GM12878 (cell line): ENCODE measurements at regions not wholly inside any gene's neighbourhood (a gene's known extent, or its start where the extent isn't known, plus 50 kb on each side); places are given as distances from the start of the nearest gene placed in this dataset.

Source experiments
- ATAC-seq: fragments of 200-7000 bp; cut with Tn5 transposase; 3 replicates; pipeline ENCODE4 v1.9.1; 2020; ENCODE audit warnings: mild to moderate bottlenecking, moderate library complexity
- BruUV-seq: library from RNA; stranded (reverse); fragments of 400-500 nt; replicated peaks from 2 replicates; lab custom pipeline; 2021; lab: Mats Ljungman, UMichigan
- CTCF ChIA-PET: fragments of 300-600 bp; sonication (Branson Sonifier 250); formaldehyde crosslinking; extraction: SDS; loops from one replicate; lab custom pipeline; 2021; ENCODE audit warnings: inconsistent platforms; lab: Yijun Ruan, JAX
- POLR2A ChIA-PET: fragments of 350-600 bp; formaldehyde crosslinking; extraction: SDS; loops from one replicate; lab custom pipeline; 2021; ENCODE audit warnings: inconsistent platforms; lab: Charles Lee
- RAD21 ChIA-PET: fragments of 300-600 bp; sonication (Branson Sonifier 250); formaldehyde crosslinking; loops from one replicate; lab custom pipeline; 2023; ENCODE audit warnings: antibody characterized with exemption; ENCODE audit not compliant: unreplicated experiment; lab: Charles Lee
- SMC1A ChIA-PET: fragments of 300-600 bp; sonication (Branson Sonifier 250); formaldehyde crosslinking; loops from one replicate; lab custom pipeline; 2023; ENCODE audit not compliant: unreplicated experiment, uncharacterized antibody; lab: Charles Lee
- DNase-seq: peaks from one replicate; pipeline ENCODE4 v3.0.0-alpha.2; 2011; ENCODE audit warnings: low read depth, low spot score
- FAIRE-seq: peaks from 3 replicates; lab custom pipeline; 2011; peaks lifted over from hg19 to GRCh38; lab: Jason Lieb, UNC
- H2AFZ ChIP-seq: 2 replicates; pipeline ENCODE4 v1.6.0; 2011; ENCODE audit warnings: low read depth, low read length, control low read depth; ENCODE audit not compliant: control insufficient read depth
- H3K27ac ChIP-seq: 2 replicates; pipeline ENCODE4 v1.5.1; 2011; ENCODE audit warnings: control low read depth; ENCODE audit not compliant: control insufficient read depth, insufficient read depth
- H3K27me3 ChIP-seq, 2 experiments: replicated peaks in 1 of 2; 2 replicates each; pipeline versions ENCODE4 v1.6.0 to v1.6.1; 2011; ENCODE audit warnings: low read length in 1 of 2; ENCODE audit not compliant: control insufficient read depth in 2 of 2, insufficient read depth in 2 of 2
- H3K36me3 ChIP-seq, 2 experiments: 2 replicates each; pipeline ENCODE4 v1.5.1; 2011; ENCODE audit warnings: low read length in 1 of 2; ENCODE audit not compliant: control insufficient read depth in 2 of 2, insufficient read depth in 2 of 2
- H3K4me1 ChIP-seq: 2 replicates; pipeline ENCODE4 v1.6.1; 2011; ENCODE audit warnings: mild to moderate bottlenecking, low read length, moderate library complexity, mixed read lengths; ENCODE audit not compliant: control insufficient read depth, insufficient read depth
- H3K4me2 ChIP-seq: 2 replicates; pipeline ENCODE4 v1.6.0; 2011; ENCODE audit warnings: control low read depth; ENCODE audit not compliant: control insufficient read depth, insufficient read depth
- H3K4me3 ChIP-seq: fragments of 200-600 bp; sonication (generic); 2 replicates; pipeline ENCODE4 v1.5.1; 2016
- H3K79me2 ChIP-seq: 2 replicates; pipeline ENCODE4 v1.6.0; 2011; ENCODE audit warnings: low read length; ENCODE audit not compliant: control insufficient read depth, insufficient read depth
- H3K9ac ChIP-seq: 2 replicates; pipeline ENCODE4 v1.8.0; 2011; ENCODE audit warnings: low read length, control low read depth, mixed read lengths; ENCODE audit not compliant: control insufficient read depth, insufficient read depth
- H3K9me3 ChIP-seq: replicated peaks from 3 replicates; pipeline ENCODE4 v1.5.1; 2011; ENCODE audit warnings: mild to moderate bottlenecking, low read length; ENCODE audit not compliant: control insufficient read depth, insufficient read depth
- H4K20me1 ChIP-seq: 2 replicates; pipeline ENCODE4 v1.6.0; 2011; ENCODE audit not compliant: control insufficient read depth, insufficient read depth
- BMI1 ChIP-seq: fragments of 450-650 bp; IDR thresholded peaks from 2 replicates; pipeline ENCODE4 v1.6.1; 2016; ENCODE audit warnings: mild to moderate bottlenecking, moderate library complexity, borderline replicate concordance
- MYC ChIP-seq: IDR thresholded peaks from 2 replicates; pipeline ENCODE4 v1.6.1; 2011; ENCODE audit warnings: mild to moderate bottlenecking, low read length, moderate library complexity, inconsistent platforms; ENCODE audit not compliant: insufficient read depth, insufficient replicate concordance, insufficient read length, severe bottlenecking
- NFYB ChIP-seq: IDR thresholded peaks from 2 replicates; pipeline ENCODE4 v1.6.1; 2011; ENCODE audit warnings: low read depth, mild to moderate bottlenecking, low read length, improper control_type of control experiment, moderate library complexity; ENCODE audit not compliant: insufficient read depth
- NR2C2 ChIP-seq: IDR thresholded peaks from 2 replicates; pipeline ENCODE4 v1.6.1; 2011; ENCODE audit warnings: borderline replicate concordance, low read depth; ENCODE audit not compliant: control insufficient read depth, insufficient read length
- SIN3A ChIP-seq: IDR thresholded peaks from 2 replicates; pipeline ENCODE4 v1.6.1; 2012; ENCODE audit warnings: low read depth, low read length, improper control_type of control experiment
- SUPT20H ChIP-seq: IDR thresholded peaks from 2 replicates; pipeline ENCODE4 v1.6.1; 2011; ENCODE audit warnings: low read depth, mild to moderate bottlenecking, low read length, moderate library complexity, borderline replicate concordance; ENCODE audit not compliant: control insufficient read depth
- TCF7 ChIP-seq: IDR thresholded peaks from 2 replicates; pipeline ENCODE4 v1.6.1; 2014; ENCODE audit warnings: antibody characterized with exemption, borderline replicate concordance
- YY1 ChIP-seq: IDR thresholded peaks from 2 replicates; pipeline ENCODE4 v1.6.1; 2011; ENCODE audit warnings: low read depth, mild to moderate bottlenecking, low read length
- ZBED1 ChIP-seq: IDR thresholded peaks from 2 replicates; pipeline ENCODE4 v1.6.1; 2016; ENCODE audit warnings: borderline replicate concordance
- WGBS: methylation state at CpG from one replicate; pipeline ENCODE4 v1.1.6; 2016; ENCODE audit warnings: low lambda C conversion rate; ENCODE audit not compliant: insufficient replicate concordance, insufficient coverage; ENCODE audit errors: missing lambda C conversion rate; 5-methylcytosine and 5-hydroxymethylcytosine counted together
- in situ Hi-C: fragments of 300-500 bp; cut with MboI; formaldehyde crosslinking; loops from 9 replicates; pipeline ENCODE4 v1.14.3; 2018; ENCODE audit warnings: mixed read lengths
- intact Hi-C: fragments of 100-400 bp; cut with micrococcal nuclease; formaldehyde crosslinking; loops from one replicate; pipeline ENCODE4 v1.14.2; 2022; ENCODE audit not compliant: unreplicated experiment

GRCh38 chr22:48690583-48691317 lies 1136.9 kb downstream of the BRD1 start:
- ChIA-PET SMC1A (no interaction called here), RAD21 (no interaction called here)
- FAIRE-seq (no peak), DNase-seq (no peak), ATAC-seq (no peak)
- H3K9ac ChIP-seq, result no peak overlapping the region
- H3K36me3 ChIP-seq, result no peaks in the 10 kb centered on the region
- H3K79me2 ChIP-seq, result no peaks in the 10 kb centered on the region
- H4K20me1 ChIP-seq, result no peaks in the 10 kb centered on the region
- no peak overlapping the region for H3K4me2 ChIP-seq
- WGBS, result 38% methylated on average over 21 of the region's 24 CpGs
- no TSS peak for BruUV-seq
- no peak overlapping the region for H2AFZ ChIP-seq
- no peaks in the 10 kb centered on the region for H3K4me1 ChIP-seq
- in situ Hi-C loops, result no loop called here
- H3K4me3 ChIP-seq, result no peak overlapping the region
- H3K27ac ChIP-seq, result no peak overlapping the region
- TF ChIP-seq BMI1 (no peak), NR2C2 (no peak), ZBED1 (no peak), YY1 (no peak), MYC (no peak), TCF7 (no peak), SUPT20H (no peak), SIN3A (no peak), NFYB (no peak)
- TF ChIP-seq, all 136 proteins: peak for 0
- ChIA-PET POLR2A (no interaction called here), CTCF (no interaction called here)
- Histone ChIP-seq H3K27me3 (no peaks in the 10 kb centered on the region), H3K9me3 (no peaks in the 10 kb centered on the region; the same call in 2 of the 3 replicates)
- intact Hi-C loops, result no loop called here
